SK-N-SH (cell line): ENCODE measurements at regions not wholly inside any gene's neighbourhood (a gene's known extent, or its start where the extent isn't known, plus 50 kb on each side); places are given as distances from the start of the nearest gene placed in this dataset.

Experiments used
- ELF1 ChIP-seq: IDR thresholded peaks from 2 replicates; pipeline ENCODE4 v1.4.0; 2012
- EZH2phosphoT487 ChIP-seq: fragments of 200-600 bp; sonication (generic); IDR thresholded peaks from 2 replicates; pipeline ENCODE4 v1.6.1; 2017; ENCODE audit warnings: low read depth, mixed run types, mild to moderate bottlenecking, antibody characterized with exemption, moderate library complexity, borderline replicate concordance
- SMC3 ChIP-seq: IDR thresholded peaks from 2 replicates; pipeline ENCODE4 v1.6.1; 2012; ENCODE audit warnings: low read depth, low read length, improper control_type of control experiment
- YY1 ChIP-seq: IDR thresholded peaks from 2 replicates; pipeline ENCODE4 v1.4.0; 2012; ENCODE audit warnings: low read depth, mild to moderate bottlenecking
- TF ChIP-seq, protein P1 (sequence below): IDR thresholded peaks from 2 replicates; pipeline ENCODE4 v1.4.0; 2012; ENCODE audit warnings: low read depth, borderline replicate concordance
- TF ChIP-seq, protein P2 (sequence below): fragments of 200-600 bp; sonication (generic); IDR thresholded peaks from 2 replicates; pipeline ENCODE4 v1.6.1; 2017; ENCODE audit warnings: antibody characterized with exemption, mild to moderate bottlenecking, moderate library complexity
- TF ChIP-seq, protein P3 (sequence below): fragments of 150-350 bp; IDR thresholded peaks from 2 replicates; pipeline ENCODE4 v1.6.1; 2017; ENCODE audit warnings: antibody characterized with exemption, low read length, low read depth, borderline replicate concordance
- TF ChIP-seq, protein P4 (sequence below): IDR thresholded peaks from 2 replicates; pipeline ENCODE4 v1.6.1; 2012; ENCODE audit warnings: mild to moderate bottlenecking, low read depth, low read length, moderate library complexity

DNA sequence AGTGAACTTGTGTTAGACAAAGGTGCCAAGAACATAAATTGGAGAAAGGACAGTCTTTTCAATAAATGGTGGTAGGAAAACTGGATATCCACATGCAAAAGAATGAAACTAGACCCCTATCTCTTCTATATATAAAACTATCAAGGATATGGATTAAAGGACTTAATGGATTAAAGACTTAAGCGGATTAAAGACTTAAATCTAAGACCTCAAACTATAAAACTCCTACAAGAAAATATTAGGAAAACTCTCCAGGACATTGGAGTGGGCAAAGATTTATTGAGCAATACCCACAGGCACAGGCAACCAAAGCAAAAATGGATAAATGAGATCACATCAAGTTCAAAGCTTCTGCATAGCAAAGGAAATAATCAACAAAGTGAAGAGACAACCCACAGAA, 242.9 kb upstream of the MEOX2 start:
- TF ChIP-seq, protein P1, sequence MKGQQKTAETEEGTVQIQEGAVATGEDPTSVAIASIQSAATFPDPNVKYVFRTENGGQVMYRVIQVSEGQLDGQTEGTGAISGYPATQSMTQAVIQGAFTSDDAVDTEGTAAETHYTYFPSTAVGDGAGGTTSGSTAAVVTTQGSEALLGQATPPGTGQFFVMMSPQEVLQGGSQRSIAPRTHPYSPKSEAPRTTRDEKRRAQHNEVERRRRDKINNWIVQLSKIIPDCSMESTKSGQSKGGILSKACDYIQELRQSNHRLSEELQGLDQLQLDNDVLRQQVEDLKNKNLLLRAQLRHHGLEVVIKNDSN, result no peak
- TF ChIP-seq YY1, result no peak
- TF ChIP-seq, protein P2, sequence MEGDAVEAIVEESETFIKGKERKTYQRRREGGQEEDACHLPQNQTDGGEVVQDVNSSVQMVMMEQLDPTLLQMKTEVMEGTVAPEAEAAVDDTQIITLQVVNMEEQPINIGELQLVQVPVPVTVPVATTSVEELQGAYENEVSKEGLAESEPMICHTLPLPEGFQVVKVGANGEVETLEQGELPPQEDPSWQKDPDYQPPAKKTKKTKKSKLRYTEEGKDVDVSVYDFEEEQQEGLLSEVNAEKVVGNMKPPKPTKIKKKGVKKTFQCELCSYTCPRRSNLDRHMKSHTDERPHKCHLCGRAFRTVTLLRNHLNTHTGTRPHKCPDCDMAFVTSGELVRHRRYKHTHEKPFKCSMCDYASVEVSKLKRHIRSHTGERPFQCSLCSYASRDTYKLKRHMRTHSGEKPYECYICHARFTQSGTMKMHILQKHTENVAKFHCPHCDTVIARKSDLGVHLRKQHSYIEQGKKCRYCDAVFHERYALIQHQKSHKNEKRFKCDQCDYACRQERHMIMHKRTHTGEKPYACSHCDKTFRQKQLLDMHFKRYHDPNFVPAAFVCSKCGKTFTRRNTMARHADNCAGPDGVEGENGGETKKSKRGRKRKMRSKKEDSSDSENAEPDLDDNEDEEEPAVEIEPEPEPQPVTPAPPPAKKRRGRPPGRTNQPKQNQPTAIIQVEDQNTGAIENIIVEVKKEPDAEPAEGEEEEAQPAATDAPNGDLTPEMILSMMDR, result no peak
- TF ChIP-seq, protein P3, sequence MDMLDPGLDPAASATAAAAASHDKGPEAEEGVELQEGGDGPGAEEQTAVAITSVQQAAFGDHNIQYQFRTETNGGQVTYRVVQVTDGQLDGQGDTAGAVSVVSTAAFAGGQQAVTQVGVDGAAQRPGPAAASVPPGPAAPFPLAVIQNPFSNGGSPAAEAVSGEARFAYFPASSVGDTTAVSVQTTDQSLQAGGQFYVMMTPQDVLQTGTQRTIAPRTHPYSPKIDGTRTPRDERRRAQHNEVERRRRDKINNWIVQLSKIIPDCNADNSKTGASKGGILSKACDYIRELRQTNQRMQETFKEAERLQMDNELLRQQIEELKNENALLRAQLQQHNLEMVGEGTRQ, result no peak
- no peak for TF ChIP-seq ELF1
- TF ChIP-seq, protein P4, sequence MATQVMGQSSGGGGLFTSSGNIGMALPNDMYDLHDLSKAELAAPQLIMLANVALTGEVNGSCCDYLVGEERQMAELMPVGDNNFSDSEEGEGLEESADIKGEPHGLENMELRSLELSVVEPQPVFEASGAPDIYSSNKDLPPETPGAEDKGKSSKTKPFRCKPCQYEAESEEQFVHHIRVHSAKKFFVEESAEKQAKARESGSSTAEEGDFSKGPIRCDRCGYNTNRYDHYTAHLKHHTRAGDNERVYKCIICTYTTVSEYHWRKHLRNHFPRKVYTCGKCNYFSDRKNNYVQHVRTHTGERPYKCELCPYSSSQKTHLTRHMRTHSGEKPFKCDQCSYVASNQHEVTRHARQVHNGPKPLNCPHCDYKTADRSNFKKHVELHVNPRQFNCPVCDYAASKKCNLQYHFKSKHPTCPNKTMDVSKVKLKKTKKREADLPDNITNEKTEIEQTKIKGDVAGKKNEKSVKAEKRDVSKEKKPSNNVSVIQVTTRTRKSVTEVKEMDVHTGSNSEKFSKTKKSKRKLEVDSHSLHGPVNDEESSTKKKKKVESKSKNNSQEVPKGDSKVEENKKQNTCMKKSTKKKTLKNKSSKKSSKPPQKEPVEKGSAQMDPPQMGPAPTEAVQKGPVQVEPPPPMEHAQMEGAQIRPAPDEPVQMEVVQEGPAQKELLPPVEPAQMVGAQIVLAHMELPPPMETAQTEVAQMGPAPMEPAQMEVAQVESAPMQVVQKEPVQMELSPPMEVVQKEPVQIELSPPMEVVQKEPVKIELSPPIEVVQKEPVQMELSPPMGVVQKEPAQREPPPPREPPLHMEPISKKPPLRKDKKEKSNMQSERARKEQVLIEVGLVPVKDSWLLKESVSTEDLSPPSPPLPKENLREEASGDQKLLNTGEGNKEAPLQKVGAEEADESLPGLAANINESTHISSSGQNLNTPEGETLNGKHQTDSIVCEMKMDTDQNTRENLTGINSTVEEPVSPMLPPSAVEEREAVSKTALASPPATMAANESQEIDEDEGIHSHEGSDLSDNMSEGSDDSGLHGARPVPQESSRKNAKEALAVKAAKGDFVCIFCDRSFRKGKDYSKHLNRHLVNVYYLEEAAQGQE, result no peak
- TF ChIP-seq SMC3, result no peak
- TF ChIP-seq EZH2phosphoT487, result no peak
